Epithelial cell of esophagus (primary cell): ENCODE measurements at regions not wholly inside any gene's neighbourhood (a gene's known extent, or its start where the extent isn't known, plus 50 kb on each side); places are given as distances from the start of the nearest gene placed in this dataset.
A peak's percentile ranks its signal among the peaks of the same experiment; 100 is the strongest.

Experiments used
- DNase-seq: peaks from one replicate; pipeline ENCODE4 v3.0.0; 2010; ENCODE audit warnings: low read depth
- H3K4me3 ChIP-seq: 2 replicates; pipeline ENCODE4 v1.5.1; 2011; ENCODE audit warnings: mild to moderate bottlenecking, low read length, control low read depth
- CTCF ChIP-seq: IDR thresholded peaks from 2 replicates; pipeline ENCODE4 v1.5.1; 2011; ENCODE audit warnings: low read depth, mild to moderate bottlenecking, low read length, control low read depth, inconsistent platforms; ENCODE audit not compliant: insufficient read depth; ENCODE audit errors: missing control alignments

DNA sequence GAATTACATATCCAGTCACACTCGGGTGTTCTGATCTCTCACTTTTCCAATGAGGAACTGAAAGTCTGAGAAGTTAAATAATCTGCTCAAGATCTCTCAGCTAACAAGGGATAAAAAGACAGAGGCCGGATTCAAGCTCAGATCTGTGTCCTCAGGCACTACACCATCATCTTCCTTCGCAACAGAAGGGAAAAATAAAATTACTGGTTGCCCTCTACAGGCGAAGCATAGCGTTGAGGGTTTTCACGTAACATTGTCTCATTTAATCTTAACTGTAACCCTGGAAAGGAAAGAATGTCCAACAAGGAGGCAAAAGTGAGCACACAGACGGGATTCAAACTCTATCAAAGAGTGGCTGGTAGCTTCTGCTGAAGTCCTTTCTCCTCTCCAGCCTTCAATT, 67.8 kb upstream of the ANKEF1 start:
- peak; percentile 17 for DNase-seq
- TF ChIP-seq CTCF: peak; percentile 23
- no peak overlapping the region for H3K4me3 ChIP-seq

DNA sequence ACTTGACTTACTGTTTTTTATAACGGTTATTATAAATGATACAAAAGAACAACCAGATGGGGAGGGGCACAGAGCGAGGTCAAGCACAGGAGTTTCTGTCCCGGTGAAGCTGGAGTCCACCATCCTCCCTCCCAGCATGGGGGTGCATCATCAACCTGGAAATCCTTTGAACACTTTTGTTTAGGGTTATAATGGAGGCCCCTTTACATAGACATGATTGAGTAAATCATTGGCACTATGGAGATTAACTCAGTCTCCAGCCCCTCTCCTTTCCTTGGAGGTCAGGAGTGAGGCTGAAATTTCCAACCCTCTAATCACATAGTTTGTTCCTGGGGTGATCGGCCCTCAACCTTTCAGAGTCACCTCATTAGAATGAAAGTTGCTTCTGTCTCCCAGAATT, 71.8 kb upstream of the ANKEF1 start:
- TF ChIP-seq CTCF: no peak
- DNase-seq: no peak
- no peak overlapping the region for H3K4me3 ChIP-seq

DNA sequence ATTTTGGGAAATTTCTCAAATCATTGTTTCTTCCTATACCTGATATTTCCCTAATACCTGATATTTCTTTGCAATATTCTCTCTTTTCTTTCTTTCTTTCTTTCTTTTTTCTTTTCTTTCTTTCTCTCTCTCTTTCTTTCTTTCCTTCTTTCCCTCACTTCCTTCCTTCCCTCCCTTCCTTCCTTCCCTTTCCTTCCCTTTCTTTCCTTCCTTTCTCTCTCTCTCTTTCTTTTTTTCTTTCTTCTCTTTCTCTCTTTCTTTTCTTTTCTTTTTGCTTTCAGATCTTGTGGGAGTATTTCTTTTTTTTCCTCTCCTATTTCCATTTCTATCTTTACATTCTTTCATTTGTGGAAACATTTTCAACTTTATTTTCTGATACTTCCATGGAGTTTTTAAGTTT, 76.1 kb upstream of the ANKEF1 start:
- no peak overlapping the region for H3K4me3 ChIP-seq
- DNase-seq: no peak
- TF ChIP-seq CTCF: no peak

GRCh38 chr20:9955646-9956045, 79.1 kb upstream of the ANKEF1 start:
- no peak for TF ChIP-seq CTCF
- peak; percentile 64 for DNase-seq
- H3K4me3 ChIP-seq: no peak overlapping the region

DNA sequence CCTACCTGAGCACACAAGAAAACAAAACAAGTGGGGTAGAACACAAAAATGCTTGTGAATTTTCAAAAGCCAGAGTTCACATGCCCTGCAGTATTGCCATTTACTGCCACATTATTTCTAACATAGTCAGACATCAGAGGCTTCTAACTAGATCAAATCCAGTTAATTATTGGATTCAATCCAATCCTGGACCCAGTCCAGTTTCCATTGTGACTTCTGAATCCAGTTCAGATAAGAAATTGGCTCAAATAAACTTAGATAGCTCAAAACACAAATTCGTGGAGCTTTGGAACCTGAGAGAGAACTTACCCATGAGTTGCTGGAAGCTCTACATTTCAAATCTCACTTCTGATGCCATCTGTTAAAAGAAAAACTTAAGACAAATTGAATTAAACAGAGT, 85.2 kb upstream of the ANKEF1 start:
- H3K4me3 ChIP-seq: no peak overlapping the region
- no peak for TF ChIP-seq CTCF
- DNase-seq: no peak

DNA sequence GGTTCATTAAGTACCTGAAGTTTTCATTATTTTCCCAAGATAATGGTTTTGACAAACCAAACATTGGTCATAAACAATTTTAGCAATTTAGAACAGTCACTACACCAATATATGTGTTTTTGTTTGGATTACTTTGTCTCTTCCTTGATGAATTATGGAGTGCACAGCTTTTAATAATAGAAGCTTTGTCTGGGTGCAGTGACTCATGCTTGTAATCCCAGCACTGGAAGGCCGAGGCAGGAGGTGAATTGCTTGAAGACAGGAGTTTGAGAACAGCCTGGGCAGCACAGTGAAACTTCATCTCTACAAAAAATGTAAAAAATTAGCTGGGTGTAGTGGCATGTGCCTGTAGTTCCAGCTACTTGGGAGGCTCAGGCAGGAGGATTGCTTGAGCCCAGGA, 89.4 kb upstream of the ANKEF1 start:
- no peak for TF ChIP-seq CTCF
- peak; percentile 60 for DNase-seq
- H3K4me3 ChIP-seq: no peak overlapping the region

DNA sequence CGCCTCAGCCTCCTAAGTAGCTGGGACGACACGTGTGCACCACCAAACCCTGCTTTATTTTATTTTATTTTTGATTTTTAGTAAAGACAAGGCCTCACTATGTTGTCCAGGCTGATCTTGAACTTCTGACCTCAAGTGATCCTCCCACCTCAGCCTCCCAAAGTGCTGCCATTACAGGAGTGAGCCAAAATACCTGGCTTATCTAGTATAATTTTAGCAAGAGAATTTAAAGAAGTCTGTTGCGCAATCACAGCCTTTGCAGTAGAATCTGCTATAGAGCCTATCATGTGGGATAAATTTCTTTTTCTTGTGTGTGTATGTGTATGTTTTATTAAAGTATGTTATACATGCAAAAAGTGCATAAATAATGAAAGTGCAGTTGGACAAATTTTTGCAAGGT, 92.1 kb upstream of the ANKEF1 start:
- DNase-seq: no peak
- TF ChIP-seq CTCF: no peak
- no peak overlapping the region for H3K4me3 ChIP-seq
